Esophagus squamous epithelium (tissue), 5 donors: ENCODE measurements at regions not wholly inside any gene's neighbourhood (a gene's known extent, or its start where the extent isn't known, plus 50 kb on each side); places are given as distances from the start of the nearest gene placed in this dataset.

Source experiments
- DNase-seq: peaks from one replicate; lab custom pipeline; 2025; lab: John Stamatoyannopoulos, UW
- H3K27ac ChIP-seq, 4 donors: fragments of 200-600 bp; sonication (generic); one replicate each; pipeline ENCODE4 v1.5.1; 2016 to 2019; ENCODE audit warnings: mild to moderate bottlenecking in 1 of 4
- H3K27me3 ChIP-seq, 4 donors: fragments of 200-600 bp; sonication (generic); 1 replicate in 3 of 4; 2 replicates in 1 of 4; pipeline versions ENCODE4 v1.5.1 to v1.6.0; 2017 to 2021; ENCODE audit warnings: antibody characterized with exemption in 1 of 4
- H3K36me3 ChIP-seq, 3 donors: fragments of 200-600 bp; sonication (generic); one replicate each; pipeline ENCODE4 v1.5.1; 2016 to 2019
- H3K4me1 ChIP-seq, 3 donors: fragments of 200-600 bp; sonication (generic); one replicate each; pipeline ENCODE4 v1.5.1; 2017 to 2019
- H3K4me3 ChIP-seq, 4 donors: fragments of 200-600 bp; sonication (generic); 1 replicate in 3 of 4; 2 replicates in 1 of 4; pipeline ENCODE4 v1.5.1; 2016 to 2019; ENCODE audit warnings: mild to moderate bottlenecking in 2 of 4, moderate library complexity in 1 of 4
- H3K9me3 ChIP-seq, 3 donors: fragments of 200-600 bp; sonication (generic); one replicate each; pipeline ENCODE4 v1.5.1; 2016 to 2019
- POLR2A ChIP-seq, 4 donors: fragments of 450-650 bp; IDR thresholded peaks; one replicate each; pipeline ENCODE4 v1.6.1; 2017; ENCODE audit warnings: antibody characterized with exemption in 4 of 4, mild to moderate bottlenecking in 4 of 4, moderate library complexity in 3 of 4
- WGBS, 2 donors: methylation state at CpG; one replicate each; pipeline ENCODE4 v1.1.5; 2018; 5-methylcytosine and 5-hydroxymethylcytosine counted together
- intact Hi-C: fragments of 100-400 bp; cut with DNase I; formaldehyde crosslinking; loops from one replicate; pipeline ENCODE4 v1.15.0; 2022
- TF ChIP-seq, protein P1 (sequence below), 6 experiments: fragments of 450-650 bp in 4 of 6; fragments of 200-600 bp in 2 of 6; sonication (generic) in 2 of 6; IDR thresholded peaks; one replicate each; pipeline ENCODE4 v1.5.1; 2016 to 2019; ENCODE audit warnings: antibody characterized with exemption in 6 of 6, mild to moderate bottlenecking in 4 of 6, moderate library complexity in 4 of 6
- donor health status: DM: yes; HTN: yes; CAD: no.

DNA sequence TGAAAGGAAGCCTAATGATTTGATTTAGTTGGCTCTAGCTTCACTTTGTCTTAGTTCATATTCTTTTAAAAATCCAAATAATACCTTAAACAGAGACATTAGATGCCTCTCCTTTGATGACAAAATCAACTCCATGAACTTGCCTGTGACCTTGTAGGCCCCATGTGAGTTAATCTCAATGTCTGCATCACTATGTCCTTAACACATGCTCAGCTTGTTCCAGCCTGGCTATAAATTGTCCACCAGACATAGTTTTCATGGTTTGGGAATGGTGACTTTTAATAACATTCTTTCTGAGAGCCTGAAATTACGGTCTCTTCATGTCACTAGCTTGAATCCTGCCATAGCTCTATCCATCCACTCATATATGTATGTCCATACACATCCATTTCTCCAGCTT, 656.3 kb upstream of the IGFBP3 start:
- no peak for DNase-seq
- intact Hi-C loops = no loop called here
- Histone ChIP-seq H3K27me3 (no peaks in the 10 kb centered on the region), H3K4me1 (no peaks in the 10 kb centered on the region), H3K9me3 (no peaks in the 10 kb centered on the region), H3K27ac (no peak overlapping the region), H3K36me3 (no peaks in the 10 kb centered on the region), H3K4me3 (no peak overlapping the region)
- TF ChIP-seq POLR2A (IDR thresholded peaks at IDR 0.05) = no peak
- TF ChIP-seq, protein P1, sequence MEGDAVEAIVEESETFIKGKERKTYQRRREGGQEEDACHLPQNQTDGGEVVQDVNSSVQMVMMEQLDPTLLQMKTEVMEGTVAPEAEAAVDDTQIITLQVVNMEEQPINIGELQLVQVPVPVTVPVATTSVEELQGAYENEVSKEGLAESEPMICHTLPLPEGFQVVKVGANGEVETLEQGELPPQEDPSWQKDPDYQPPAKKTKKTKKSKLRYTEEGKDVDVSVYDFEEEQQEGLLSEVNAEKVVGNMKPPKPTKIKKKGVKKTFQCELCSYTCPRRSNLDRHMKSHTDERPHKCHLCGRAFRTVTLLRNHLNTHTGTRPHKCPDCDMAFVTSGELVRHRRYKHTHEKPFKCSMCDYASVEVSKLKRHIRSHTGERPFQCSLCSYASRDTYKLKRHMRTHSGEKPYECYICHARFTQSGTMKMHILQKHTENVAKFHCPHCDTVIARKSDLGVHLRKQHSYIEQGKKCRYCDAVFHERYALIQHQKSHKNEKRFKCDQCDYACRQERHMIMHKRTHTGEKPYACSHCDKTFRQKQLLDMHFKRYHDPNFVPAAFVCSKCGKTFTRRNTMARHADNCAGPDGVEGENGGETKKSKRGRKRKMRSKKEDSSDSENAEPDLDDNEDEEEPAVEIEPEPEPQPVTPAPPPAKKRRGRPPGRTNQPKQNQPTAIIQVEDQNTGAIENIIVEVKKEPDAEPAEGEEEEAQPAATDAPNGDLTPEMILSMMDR (IDR thresholded peaks at IDR 0.05) = no peak
- WGBS, 2 donors = 88 to 94% methylated on average over 1 of the region's 1 CpG

DNA sequence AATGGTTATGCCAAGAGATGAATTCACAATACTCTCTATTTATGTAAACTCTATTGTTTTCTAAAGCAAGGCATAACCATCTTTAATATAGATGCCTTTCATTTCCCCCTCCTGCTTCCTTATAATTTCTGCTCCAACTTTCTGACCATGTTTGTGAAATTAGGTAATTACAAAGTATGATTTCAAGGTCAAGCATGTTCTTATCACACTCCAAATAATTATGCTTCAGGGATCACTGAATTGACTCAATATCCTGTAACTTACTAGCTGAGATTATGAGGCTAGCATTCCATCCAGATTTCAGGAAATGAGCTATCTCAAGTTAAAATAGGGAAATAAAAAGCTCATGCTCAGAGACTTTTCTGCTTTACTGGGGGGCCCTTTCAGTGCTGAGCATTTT, 655.9 kb upstream of the IGFBP3 start:
- H3K27ac ChIP-seq = no peak overlapping the region
- H3K36me3 ChIP-seq = no peaks in the 10 kb centered on the region
- no peaks in the 10 kb centered on the region for H3K9me3 ChIP-seq
- H3K27me3 ChIP-seq = no peaks in the 10 kb centered on the region
- TF ChIP-seq POLR2A (IDR thresholded peaks at IDR 0.05) = no peak
- TF ChIP-seq, protein P1 (IDR thresholded peaks at IDR 0.05) = no peak
- no peak overlapping the region for H3K4me3 ChIP-seq
- intact Hi-C loops = no loop called here
- no peak for DNase-seq
- no peaks in the 10 kb centered on the region for H3K4me1 ChIP-seq

DNA sequence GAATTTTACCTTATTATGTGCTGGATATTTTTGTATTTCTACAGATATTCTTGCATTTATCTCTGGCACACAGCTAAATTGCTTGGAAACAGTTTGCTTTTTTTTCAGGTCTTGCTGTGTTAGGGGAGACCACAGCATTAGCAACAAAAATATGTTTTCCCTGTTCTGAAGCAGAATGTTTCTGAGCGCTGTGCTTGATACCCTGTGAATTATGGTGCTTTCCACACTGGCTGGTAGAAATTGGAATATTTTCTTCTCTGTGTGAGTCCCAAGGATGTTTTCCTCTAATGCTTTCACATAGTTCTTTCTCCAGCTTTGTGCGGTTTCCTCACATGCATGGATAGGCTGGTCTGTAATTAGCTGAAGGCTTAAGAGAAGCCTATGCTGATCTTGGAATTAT, 651.6 kb upstream of the IGFBP3 start:
- WGBS, 2 donors = 50 to 67% methylated on average over 2 of the region's 2 CpGs
- Histone ChIP-seq H3K4me3 (no peak overlapping the region), H3K4me1 (peaks cover 9 to 20% (median 10%) of the 10 kb centered on the region in 3 donors), H3K27me3 (no peaks in the 10 kb centered on the region), H3K36me3 (no peaks in the 10 kb centered on the region), H3K9me3 (no peaks in the 10 kb centered on the region), H3K27ac (no peak overlapping the region)
- no peak for DNase-seq
- no peak for TF ChIP-seq POLR2A (IDR thresholded peaks at IDR 0.05)
- TF ChIP-seq, protein P1 (IDR thresholded peaks at IDR 0.05) = no peak
- intact Hi-C loops = no loop called here

DNA sequence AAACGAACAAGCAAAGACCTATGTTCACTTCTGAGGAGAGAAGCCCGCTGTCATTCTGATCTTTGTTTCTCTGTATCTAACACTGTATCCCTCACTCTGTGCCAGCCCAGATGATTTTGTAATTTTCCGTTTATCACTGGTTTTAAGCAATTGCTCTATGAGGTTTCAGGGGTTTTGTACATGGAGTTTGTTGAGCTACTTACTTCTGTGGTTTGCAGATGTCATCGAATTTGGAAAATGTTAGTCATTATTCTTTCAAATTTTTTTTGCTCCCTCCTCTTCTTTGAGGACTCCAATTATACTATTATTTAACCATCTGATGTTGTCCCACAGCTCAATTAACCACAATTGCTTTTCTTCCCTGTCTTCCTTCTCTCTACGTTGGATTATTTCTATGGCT, 650.9 kb upstream of the IGFBP3 start:
- intact Hi-C loops = no loop called here
- no peak for DNase-seq
- H3K27me3 ChIP-seq = no peaks in the 10 kb centered on the region
- H3K36me3 ChIP-seq = no peaks in the 10 kb centered on the region
- 79 to 92% methylated on average over 5 of the region's 5 CpGs for WGBS, 2 donors
- TF ChIP-seq, protein P1 (IDR thresholded peaks at IDR 0.05) = no peak
- no peak for TF ChIP-seq POLR2A (IDR thresholded peaks at IDR 0.05)
- H3K4me1 ChIP-seq = peaks cover 9 to 22% (median 10%) of the 10 kb centered on the region in 3 donors
- H3K9me3 ChIP-seq = no peaks in the 10 kb centered on the region
- no peak overlapping the region for H3K27ac ChIP-seq
- H3K4me3 ChIP-seq = no peak overlapping the region

DNA sequence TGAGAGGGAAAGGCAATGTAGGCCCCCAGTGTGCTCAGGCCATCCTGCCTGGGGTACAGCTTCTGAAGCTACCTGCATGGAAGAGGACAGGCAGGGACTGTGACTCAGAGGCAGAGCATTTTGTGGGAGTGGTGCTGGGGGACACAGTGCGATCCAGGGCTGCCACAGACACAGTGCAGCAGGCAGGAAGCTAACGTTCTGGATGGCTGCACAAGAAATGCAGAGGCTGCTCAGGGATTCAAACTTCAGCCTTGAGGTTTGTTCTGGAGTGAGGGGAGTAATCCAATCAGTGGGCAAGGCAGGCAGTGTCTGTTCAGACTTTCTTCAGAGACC, 648.0 kb upstream of the IGFBP3 start:
- no peak overlapping the region for H3K4me3 ChIP-seq
- H3K36me3 ChIP-seq = no peaks in the 10 kb centered on the region
- H3K9me3 ChIP-seq = no peaks in the 10 kb centered on the region
- 31 to 50% methylated on average over 2 of the region's 2 CpGs for WGBS, 2 donors
- intact Hi-C loops = no loop called here
- no peaks in the 10 kb centered on the region for H3K27me3 ChIP-seq
- H3K27ac ChIP-seq = peak overlapping the region; percentile 41 to 76 (median 67)
- TF ChIP-seq POLR2A (IDR thresholded peaks at IDR 0.05) = no peak
- TF ChIP-seq, protein P1 (IDR thresholded peaks at IDR 0.05) = no peak
- no peak for DNase-seq
- H3K4me1 ChIP-seq = peaks cover 9 to 40% (median 10%) of the 10 kb centered on the region in 3 donors
